Esophagus muscularis mucosa (tissue), 4 donors: ENCODE measurements at regions not wholly inside any gene's neighbourhood (a gene's known extent, or its start where the extent isn't known, plus 50 kb on each side); places are given as distances from the start of the nearest gene placed in this dataset.

ENCODE experiments used
- DNase-seq: peaks from one replicate; pipeline ENCODE4 v3.0.0-alpha.2; 2017; ENCODE audit errors: extremely low spot score
- H3K27ac ChIP-seq, 4 donors: fragments of 200-600 bp; sonication (generic); replicated peaks in 1 of 4; 1 replicate in 3 of 4; 2 replicates in 1 of 4; pipeline ENCODE4 v1.5.1; 2016 to 2019; ENCODE audit warnings: mild to moderate bottlenecking in 1 of 4
- H3K27me3 ChIP-seq, 4 donors: fragments of 200-600 bp; sonication (generic); one replicate each; pipeline versions ENCODE4 v1.5.1 to v1.6.0; 2016 to 2019
- H3K36me3 ChIP-seq, 4 donors: fragments of 200-600 bp; sonication (generic); one replicate each; pipeline ENCODE4 v1.5.1; 2016 to 2019
- H3K4me1 ChIP-seq, 4 donors: fragments of 200-600 bp; sonication (generic); one replicate each; pipeline ENCODE4 v1.5.1; 2016 to 2019
- H3K4me3 ChIP-seq, 4 donors: fragments of 200-600 bp; sonication (generic); 1 replicate in 2 of 4; 2 replicates in 2 of 4; pipeline ENCODE4 v1.5.1; 2016 to 2019; ENCODE audit warnings: mild to moderate bottlenecking in 4 of 4, moderate library complexity in 1 of 4
- H3K9me3 ChIP-seq, 4 donors: fragments of 200-600 bp; sonication (generic); 1 replicate in 3 of 4; 2 replicates in 1 of 4; pipeline ENCODE4 v1.5.1; 2016 to 2019
- CTCF ChIP-seq, 3 experiments: fragments of 200-600 bp in 2 of 3; fragments of 450-650 bp in 1 of 3; sonication (generic) in 2 of 3; IDR thresholded peaks; one replicate each; pipeline ENCODE4 v1.5.1; 2017 to 2019; ENCODE audit warnings: antibody characterized with exemption in 3 of 3, mild to moderate bottlenecking in 2 of 3, moderate library complexity in 1 of 3
- EP300 ChIP-seq: sonication (generic); formaldehyde crosslinking; IDR thresholded peaks from one replicate; pipeline ENCODE4 v1.6.1; 2017; ENCODE audit warnings: antibody characterized with exemption
- POLR2A ChIP-seq: fragments of 450-650 bp; IDR thresholded peaks from one replicate; pipeline ENCODE4 v1.6.1; 2017; ENCODE audit warnings: antibody characterized with exemption, moderate library complexity, mild to moderate bottlenecking, low read depth
- POLR2AphosphoS5 ChIP-seq, 2 donors: sonication (generic); formaldehyde crosslinking; IDR thresholded peaks; one replicate each; pipeline ENCODE4 v1.6.1; 2017; ENCODE audit warnings: antibody characterized with exemption in 2 of 2
- WGBS: methylation state at CpG from one replicate; pipeline ENCODE4 v1.1.5; 2018; 5-methylcytosine and 5-hydroxymethylcytosine counted together
- intact Hi-C: fragments of 100-400 bp; cut with DNase I; formaldehyde crosslinking; loops from one replicate; pipeline ENCODE4 v1.15.1; 2023

DNA sequence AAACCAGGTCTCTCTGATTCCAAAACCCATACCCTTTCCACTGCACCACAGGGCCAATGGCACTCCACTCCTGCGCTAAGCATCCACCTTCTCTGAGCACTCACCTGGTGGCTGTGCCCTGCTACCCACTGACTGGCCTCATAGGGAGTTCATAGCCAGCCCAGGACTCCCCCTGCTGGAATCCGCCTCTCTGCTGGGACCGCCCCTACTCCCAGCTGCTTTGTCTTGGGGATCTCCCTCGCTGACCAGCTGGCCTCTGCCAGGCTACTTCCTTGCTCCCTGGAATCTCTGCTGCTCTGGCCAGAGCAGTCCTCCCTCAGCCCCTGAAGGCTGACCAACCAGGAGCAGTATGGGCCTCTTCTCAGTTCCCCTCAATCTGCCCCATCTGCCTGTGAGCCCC, 129.7 kb downstream of the FAXC start:
- Histone ChIP-seq H3K36me3 (no peaks in the 10 kb centered on the region), H3K9me3 (no peaks in the 10 kb centered on the region), H3K27me3 (peaks cover 0 to 6% (median 0%) of the 10 kb centered on the region in 4 donors), H3K4me1 (no peaks in the 10 kb centered on the region), H3K27ac (no peak overlapping the region), H3K4me3 (no peak overlapping the region)
- WGBS: no CpG with 5 or more reads among the region's 4 CpGs
- intact Hi-C loops: no loop called here
- TF ChIP-seq POLR2AphosphoS5 (IDR thresholded peaks at IDR 0.05): no peak
- TF ChIP-seq CTCF (IDR thresholded peaks at IDR 0.05): no peak
- TF ChIP-seq EP300: no peak
- TF ChIP-seq POLR2A: no peak
- no peak for DNase-seq

GRCh38 chr6:99216959-99217358, 132.5 kb downstream of the FAXC start:
- no peak overlapping the region for H3K4me3 ChIP-seq

DNA sequence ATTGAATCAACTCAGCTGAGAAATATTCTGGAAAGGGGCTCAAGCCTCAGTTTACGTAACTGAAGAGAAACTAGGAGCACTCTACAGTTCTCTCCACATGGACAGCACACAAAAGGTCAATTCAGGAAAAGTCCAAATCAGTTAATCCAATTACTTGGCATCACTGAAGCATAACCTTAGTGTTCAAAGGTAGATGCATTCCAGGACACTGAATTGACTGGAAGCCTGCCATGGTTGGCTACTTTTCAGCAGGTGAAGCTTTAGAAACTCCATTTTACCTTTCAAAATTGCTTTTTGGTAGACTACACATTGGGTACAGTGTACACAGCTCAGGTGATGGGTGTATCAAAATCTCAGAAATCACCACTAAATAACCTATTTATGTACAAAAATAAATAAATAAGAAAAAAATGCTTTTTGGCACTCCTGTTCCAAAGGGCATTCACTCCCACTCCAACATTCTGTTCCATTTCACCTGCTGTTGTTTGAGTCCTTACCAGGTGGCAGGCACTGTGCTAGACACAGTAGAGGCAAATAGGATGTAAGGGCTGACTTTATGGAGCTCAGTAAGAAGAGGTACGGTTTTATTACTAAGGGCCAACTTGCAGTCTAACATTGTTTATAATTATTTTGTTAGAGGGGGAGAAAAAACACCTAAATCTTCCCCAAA, 153.4 kb downstream of the FAXC start:
- H3K27ac ChIP-seq: no peak overlapping the region
- peaks cover 0 to 6% (median 0%) of the 10 kb centered on the region in 4 donors for H3K9me3 ChIP-seq
- intact Hi-C loops: no loop called here
- H3K4me3 ChIP-seq: no peak overlapping the region
- H3K4me1 ChIP-seq: no peaks in the 10 kb centered on the region
- no peaks in the 10 kb centered on the region for H3K27me3 ChIP-seq
- WGBS: 82% methylated on average over 2 of the region's 2 CpGs
- H3K36me3 ChIP-seq: no peaks in the 10 kb centered on the region
- no peak for DNase-seq
- TF ChIP-seq EP300 (no peak), CTCF (IDR thresholded peaks at IDR 0.05) (no peak), POLR2AphosphoS5 (IDR thresholded peaks at IDR 0.05) (no peak)

More at GRCh38 chr6:99216959-99217358, 132.5 kb downstream of the FAXC start:
- 32% methylated on average over 6 of the region's 6 CpGs for WGBS
- intact Hi-C loops: no loop called here
- H3K9me3 ChIP-seq: no peaks in the 10 kb centered on the region
- DNase-seq: no peak
- no peaks in the 10 kb centered on the region for H3K4me1 ChIP-seq
- TF ChIP-seq CTCF (IDR thresholded peaks at IDR 0.05): no peak
- no peak for TF ChIP-seq EP300
- no peak for TF ChIP-seq POLR2AphosphoS5 (IDR thresholded peaks at IDR 0.05)
- TF ChIP-seq POLR2A: no peak
- H3K27ac ChIP-seq: no peak overlapping the region
- H3K36me3 ChIP-seq: no peaks in the 10 kb centered on the region
- peaks cover 0 to 6% (median 0%) of the 10 kb centered on the region in 4 donors for H3K27me3 ChIP-seq

DNA sequence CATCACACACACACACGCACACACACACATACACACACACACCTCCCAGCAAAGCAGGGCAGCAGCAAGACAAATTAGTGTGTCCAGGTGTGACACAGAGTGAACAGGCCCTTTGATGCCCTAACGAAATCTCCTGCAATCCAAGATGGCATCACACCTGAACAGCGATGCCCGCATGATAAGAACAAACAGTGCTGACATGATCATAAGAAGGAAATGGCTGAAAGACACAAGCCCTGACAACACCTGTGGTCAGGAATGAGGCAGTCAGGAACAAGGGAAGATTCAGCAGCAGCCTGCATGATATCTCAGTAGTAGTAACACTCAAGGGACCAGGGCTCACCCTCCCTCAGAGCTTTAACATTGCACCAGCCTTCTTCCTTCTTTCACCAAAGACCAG, 156.9 kb downstream of the FAXC start:
- no peaks in the 10 kb centered on the region for H3K36me3 ChIP-seq
- no peaks in the 10 kb centered on the region for H3K9me3 ChIP-seq
- TF ChIP-seq EP300 (no peak), CTCF (IDR thresholded peaks at IDR 0.05) (no peak), POLR2A (no peak)
- 75% methylated on average over 3 of the region's 4 CpGs for WGBS
- no peak overlapping the region for H3K4me3 ChIP-seq
- no peak overlapping the region for H3K27ac ChIP-seq
- H3K27me3 ChIP-seq: no peaks in the 10 kb centered on the region
- DNase-seq: no peak
- peaks cover 0 to 2% (median under 1%) of the 10 kb centered on the region in 4 donors for H3K4me1 ChIP-seq
- intact Hi-C loops: no loop called here
